GM11168 (cell line): ENCODE measurements at regions not wholly inside any gene's neighbourhood (a gene's known extent, or its start where the extent isn't known, plus 50 kb on each side); places are given as distances from the start of the nearest gene placed in this dataset.

ENCODE experiments used
- in situ Hi-C: fragments of 300-500 bp; cut with MboI; formaldehyde crosslinking; loops from one replicate; pipeline ENCODE4 v1.12.0; 2022; ENCODE audit warnings: low sequenced_read_pairs; ENCODE audit not compliant: unreplicated experiment

DNA sequence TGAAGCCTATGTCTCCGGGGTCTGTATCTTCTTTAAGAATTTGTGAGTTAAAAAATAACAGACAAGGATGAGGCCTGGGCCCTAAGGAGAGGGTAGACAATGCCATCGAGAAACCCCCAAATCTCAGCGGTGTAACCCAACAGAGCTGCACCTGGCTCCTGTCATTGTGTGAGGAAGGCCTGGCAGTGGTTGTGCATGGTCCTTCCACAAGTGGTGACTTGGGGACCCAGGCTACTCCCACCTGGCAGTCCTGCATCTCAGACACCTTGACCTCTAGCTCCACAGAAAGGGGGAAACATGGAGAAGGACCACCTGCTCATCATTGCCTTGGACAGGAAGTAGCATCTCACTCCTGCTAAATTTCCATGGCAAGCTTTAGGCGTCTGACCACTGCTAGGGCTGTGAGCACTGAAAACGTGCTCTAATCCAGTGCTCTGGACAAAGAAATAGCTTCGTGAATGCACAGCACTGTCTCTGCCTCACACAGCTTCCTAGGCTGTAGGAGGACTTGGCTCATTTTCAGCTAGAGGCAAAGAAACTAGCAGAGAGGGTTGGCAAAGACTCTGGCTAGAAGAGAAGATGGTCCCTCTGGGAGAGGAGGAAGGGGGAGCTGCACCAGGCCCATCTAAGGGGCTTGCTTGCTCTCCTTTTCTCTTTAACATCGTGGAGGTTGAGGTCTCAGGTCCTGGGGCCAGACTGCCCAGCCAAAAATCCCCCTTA, 273.9 kb upstream of the ZMIZ1 start:
- in situ Hi-C loops, result no loop called here

DNA sequence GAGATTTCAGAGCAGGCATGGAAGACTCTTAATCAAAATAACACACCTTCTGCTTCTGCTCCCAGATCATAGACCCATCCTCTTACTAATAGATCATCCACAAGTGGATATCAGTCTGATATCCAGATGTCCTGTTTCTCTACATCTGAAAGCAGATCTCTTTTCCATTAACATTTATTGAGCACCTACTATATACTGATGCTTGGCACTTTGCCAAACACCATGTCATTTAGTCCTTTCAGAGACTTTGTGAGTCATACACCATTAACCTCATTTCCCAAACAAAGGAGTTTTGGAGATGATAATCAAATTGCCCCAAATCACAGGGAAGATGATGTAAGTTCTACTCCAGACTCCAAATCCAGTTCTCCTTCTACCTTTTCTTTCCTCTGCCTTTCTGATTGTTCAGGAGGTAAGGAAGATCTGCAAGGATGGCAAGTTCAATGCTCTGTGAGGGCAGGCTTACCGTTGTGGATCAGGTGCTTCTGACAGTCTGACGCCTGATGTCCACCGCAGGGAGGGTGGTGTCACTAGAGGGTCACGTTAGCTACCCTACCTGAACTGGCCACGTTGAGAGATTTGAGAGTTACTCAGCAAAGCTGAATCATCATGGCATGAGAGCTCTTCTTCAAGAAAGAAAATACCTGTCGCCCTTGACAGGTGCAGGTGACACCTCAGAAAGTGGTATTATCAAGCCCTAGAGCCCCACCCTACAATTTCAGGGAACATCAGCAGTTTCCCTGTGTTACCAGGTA, 269.6 kb upstream of the ZMIZ1 start:
- in situ Hi-C loops, result no loop called here

DNA sequence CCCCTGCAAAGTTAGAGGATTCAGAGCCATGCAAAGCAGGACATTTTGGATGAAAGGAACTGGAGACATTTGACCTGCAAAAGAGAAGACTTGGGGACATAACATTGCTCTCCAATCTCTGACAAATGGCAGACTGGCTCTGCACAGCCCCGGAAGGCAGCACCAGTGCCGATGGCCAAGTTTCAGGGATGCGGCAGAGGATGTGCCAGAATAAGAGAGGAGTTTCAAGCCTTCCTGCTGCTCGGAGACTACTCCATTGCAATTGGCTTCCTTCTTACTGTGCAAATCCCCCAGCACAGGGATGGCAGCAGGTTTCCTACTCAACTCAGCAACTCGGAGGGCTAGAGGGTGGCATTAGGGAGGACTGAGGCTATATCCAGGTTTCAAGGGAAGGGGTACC, 268.8 kb upstream of the ZMIZ1 start:
- in situ Hi-C loops, result no loop called here

DNA sequence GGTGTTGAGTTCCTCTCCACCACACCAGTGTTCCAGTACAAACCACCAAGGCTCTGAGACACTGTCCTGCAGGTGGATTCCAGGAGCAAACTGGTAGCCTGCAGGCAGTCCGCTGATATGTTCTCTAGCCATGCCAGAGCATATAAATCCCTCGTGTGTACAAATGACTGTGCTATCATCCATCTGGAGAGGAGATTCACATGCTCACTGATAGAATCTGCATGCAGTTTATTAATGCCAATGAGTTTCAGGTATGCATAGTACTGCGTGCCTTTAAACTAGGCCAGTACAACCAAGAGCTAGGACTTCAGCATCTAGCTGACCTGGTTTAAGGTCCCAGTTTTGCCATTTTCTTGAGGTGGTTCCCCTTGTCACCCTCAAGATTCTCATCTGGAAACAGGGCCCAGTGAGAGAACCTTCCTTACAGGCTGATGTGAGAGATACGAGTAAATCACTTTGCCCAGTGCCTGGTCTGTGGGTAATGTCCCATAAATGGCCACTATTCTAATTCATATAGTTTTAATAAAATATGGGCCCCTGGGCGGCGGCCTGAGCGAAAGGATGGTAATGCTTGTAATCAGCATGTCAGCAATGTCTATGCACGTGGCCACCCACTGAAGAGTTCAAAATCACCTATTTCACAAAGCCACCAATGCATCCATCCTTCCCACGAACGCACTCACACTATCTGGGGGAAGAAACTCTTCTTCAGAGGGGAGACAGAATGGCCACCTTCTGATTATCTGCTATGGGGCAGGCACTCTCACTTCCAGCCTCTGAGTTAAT, 268.0 kb upstream of the ZMIZ1 start:
- in situ Hi-C loops, result no loop called here

DNA sequence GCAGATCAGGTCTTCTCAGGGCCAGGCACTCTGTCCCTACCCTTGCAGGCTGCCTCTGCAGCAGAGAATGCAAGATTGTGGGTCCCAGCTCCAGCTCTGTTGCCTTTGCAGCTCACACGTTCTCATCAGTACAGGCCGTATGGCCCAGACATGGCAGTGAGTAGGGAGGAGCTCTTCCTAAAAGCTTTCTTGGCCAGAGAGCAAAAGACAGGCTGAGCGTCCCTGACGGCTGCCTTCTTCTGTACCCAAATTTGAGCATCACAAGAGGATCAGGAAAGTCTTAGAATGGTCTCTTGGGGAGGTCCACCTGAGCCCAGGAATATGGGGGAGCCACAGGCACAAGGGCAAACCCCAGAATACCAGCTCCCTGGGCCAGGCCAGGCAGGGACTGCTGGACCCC, 266.3 kb upstream of the ZMIZ1 start:
- in situ Hi-C loops, result no loop called here

DNA sequence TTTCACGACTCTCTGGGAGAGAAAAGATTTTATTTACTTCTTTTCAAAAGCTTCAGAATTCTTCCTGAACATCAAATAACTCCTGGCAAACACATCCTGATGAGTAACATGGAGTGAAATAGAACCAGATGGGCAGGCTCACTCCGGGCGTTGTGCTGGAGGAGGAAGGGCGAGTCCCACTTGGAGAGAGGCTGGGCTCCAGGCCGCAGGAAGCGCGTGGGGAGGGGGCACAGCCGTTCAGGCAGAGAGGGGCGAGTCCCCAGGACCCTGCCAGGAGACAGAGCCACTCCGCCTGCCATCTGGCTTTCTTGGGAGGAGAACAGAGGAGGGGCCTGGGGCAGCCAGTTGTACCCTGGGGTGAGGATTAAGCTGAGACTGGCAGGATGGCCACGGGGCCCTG, 265.9 kb upstream of the ZMIZ1 start:
- in situ Hi-C loops, result no loop called here

DNA sequence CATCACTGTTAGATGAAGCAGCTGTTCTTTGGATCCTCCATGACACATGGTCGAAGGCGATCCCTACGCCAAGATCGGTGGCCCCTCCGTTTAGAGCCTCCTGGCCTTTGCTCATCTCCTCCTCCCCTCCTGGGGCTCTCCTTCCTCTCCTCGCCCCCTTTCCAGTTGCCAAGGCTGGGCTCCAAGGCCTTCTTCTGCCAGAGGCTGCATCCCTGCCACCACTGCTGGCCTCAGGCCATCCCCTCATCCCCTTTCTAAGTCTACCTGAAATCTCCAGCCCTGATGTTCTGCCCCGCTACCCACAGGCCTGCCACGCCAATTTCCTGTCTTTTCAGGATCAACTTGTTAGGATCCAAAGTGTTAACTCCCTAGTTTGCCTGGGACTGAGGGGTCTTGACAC, 265.1 kb upstream of the ZMIZ1 start:
- in situ Hi-C loops, result no loop called here

DNA sequence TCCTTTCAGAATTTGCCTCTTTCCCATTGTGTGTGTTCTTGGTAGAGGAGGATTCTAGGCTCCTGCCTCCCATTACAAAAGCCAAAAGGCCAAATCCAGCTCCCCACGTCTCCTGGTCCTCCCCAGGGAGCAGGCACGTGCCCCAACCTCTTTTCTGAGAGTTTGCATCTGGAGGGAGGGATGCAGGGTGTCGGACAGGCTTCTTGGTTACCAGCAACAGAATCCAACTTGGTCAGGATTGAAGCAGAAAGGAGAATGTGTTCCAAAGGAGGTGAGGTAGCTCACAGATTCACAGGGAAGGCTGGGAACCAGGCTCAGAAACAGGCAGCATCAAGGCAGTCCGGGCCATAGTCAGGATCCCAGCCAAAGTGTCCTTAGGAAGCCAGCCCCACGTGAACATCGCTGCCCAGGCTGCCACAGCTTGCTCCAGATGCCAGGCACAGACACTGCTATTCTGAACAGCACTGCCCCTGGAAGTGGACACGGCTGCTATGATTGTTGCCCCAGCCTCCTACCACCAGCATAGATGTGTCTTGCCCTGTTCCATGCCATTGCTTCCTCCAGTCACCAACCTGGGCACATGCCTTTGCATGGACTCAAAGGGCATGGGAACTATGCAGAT, 264.2 kb upstream of the ZMIZ1 start:
- in situ Hi-C loops, result no loop called here

DNA sequence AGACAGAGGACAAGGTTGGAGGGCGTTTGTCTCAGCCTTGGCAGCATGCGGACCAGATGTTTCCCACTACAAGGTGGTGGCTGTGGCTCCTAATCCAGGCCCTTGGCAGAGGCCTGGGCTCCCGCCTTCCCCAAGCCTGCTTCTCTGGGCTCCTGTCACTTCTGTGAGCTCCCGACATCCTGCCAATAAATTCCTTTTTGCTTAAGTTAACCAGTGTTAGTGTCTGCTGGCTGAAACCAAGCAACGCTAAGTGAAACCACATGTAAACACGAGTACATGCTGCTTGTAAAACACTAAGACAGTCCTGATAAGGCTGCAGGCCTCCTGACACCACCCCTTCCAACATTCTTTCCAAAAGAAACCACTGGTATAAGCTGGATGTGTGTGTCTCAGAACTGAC, 263.6 kb upstream of the ZMIZ1 start:
- in situ Hi-C loops, result no loop called here

DNA sequence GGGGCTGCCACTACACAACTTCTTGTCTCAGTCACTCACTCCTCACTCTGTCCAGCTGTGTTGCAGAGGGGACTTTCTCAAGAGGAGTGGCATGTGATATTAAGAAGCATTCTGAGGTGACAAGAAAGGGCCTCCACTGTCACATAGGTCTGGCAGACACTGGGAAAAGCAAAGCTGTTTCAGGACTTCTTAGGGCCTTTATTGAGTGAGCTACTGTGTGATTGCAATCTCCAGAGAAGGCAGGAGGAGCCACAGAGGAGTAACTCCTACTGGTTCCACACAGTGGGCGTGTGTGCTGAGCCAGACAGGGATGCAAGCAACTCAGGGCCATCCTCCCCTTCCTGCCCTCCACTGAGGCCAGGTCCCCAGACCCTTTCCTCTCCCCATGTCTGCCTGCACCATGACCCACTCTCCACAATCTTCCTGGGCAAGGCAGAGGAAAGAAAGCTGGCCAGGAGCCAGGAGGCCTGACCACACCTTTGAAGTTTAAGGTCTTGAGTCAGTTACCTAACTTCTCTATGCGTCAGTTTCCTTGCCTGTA, 262.0 kb upstream of the ZMIZ1 start:
- in situ Hi-C loops, result no loop called here

DNA sequence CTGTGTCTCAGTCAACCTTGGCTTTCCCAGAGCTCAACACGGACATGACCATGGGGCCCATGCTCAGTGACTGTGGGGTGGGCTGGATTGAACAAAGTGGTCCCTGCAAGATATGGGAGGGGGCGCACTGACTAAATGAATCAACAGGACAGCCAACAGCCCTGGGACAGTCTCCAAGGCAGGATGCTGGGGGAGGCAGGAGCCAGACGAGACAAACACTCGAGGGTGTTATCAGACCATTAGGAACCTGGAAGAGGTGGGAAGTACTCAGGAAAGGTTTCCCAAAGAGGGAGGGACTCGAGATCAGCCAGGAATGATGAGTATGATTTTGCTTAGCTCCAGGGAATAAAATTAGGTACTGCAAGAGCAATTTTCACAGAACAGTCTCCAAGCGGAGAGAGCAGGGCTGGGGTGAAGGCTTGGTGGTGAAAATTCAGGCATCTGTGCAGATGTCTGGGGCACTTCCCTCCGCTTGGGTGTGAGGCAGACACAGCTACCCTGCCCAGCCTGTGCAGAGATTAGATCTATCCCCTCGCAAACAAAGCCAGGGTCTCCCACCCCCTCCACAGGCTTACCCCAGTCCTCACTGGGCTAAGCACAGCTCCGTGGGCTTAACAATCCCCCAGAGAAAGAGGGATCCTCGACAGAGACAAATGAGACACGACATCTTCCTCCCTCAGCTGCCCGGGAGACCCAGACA, 261.1 kb upstream of the ZMIZ1 start:
- in situ Hi-C loops, result no loop called here

DNA sequence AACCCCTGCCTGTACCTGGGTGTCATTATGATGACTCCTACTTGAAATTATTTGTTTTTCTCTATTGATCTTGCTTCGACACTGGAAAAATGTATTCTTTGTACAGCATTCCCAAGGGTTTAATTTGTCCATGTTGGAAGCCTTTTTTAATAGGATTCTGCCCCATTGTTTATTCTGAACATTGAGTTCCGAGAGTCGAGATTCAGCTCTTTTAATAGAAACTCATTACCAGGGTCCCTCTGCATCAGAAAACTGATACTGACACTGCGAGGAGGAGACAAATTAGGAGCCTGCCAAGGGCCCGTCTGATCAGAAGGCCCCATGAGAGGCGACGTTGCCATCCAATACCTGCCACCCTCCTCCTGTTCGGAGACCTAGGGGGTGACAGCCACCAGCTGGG, 260.5 kb upstream of the ZMIZ1 start:
- in situ Hi-C loops, result no loop called here

DNA sequence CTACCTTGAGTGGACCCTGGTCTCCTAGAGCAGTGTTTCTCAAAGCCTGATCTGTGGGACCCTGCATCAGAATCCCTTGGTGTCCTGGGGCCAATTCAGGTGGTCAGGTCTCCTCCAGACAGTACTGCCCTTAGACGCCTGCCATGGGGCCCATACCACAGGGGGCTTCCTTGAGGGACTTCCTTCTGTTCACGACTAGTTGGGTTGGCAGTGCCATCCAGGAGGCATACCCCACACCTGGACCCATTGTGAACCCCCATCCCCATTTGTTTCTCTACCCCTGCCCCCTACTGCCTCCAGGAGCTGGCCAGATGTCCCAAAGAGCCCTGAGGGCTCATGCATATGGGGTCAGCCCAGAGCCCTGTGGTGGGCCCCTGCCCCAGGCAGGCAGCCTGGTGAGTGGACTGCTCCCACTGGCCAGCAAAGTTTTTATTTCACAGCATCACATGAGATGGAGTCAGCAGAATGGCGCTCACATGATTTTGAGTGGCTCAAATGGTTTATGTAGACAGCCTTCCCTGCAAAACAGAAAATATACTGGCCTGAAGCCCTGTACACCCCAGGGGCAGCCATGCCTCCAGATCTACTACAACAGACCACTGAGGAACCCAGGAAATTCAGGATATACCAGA, 259.9 kb upstream of the ZMIZ1 start:
- in situ Hi-C loops, result no loop called here

DNA sequence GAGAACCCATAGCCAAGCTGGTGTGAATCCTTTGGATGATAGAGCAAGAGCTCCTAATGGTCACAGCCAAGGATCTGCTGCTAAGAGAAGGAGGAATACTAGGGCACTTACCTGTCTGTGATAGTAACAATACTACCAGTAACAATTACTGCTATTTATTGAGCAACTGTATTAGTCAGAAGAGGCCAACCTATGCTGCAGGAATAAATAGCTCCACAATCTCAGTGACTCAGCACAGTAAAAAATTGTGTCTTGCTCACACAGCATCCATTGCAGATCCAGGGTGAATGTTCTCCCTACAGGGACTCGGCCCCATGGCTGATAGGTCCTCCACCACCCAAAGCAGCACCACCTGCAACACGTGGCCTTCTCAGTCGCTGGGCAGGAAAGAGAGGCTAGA, 257.6 kb upstream of the ZMIZ1 start:
- in situ Hi-C loops, result no loop called here

DNA sequence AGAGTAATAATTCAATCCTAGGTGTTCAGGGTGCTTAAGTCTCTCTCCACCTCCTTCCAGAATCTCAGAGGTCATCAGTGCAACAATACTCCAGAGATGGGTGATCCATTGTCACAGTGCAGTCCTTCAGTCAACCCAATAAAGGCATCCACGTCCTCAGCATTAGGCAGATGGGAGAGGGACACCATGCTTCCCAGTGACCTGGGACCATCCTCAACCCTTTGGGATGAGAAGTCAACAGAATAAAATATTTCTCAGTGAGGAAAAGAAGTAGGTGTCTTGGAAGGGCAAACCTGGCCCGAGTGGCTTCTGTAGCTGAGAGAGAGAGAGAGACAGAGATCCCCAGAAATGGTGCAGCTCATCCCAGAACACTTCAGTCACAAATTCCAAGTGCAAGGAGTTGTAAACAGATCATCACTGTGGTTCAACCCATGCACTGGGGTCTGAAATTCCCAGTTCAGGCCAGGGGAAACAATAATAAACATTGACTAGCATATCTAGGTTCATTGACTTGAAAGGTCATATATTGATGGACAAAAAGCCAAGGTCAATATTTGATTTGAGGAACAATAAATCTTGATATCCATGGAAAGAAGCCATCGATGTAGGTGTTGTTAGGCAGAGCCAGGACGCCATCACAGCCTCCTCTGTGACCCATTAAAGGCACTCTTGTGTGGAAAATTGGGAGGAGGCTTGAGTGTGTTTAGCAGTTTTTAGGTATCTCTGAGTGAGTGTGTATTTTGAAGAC, 256.0 kb upstream of the ZMIZ1 start:
- in situ Hi-C loops, result no loop called here

DNA sequence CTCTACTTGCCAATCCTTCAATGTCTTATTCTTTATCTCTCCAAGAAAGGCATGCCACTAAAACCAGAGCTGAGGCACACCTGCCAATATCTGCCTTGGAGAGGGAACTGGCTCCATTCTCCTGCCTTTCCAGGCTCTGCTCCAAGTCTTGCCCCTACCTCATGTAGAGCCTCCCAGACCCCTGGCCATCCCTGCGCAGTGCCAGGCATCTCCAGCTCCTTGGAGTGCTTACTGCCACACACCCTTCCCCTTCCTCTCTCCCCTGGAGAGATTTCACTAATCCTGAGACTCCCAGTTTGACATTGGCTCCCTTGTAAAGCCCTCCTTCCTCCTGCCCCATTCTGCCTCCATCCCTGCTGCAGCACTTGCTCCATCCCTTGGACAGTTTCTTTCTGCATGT, 255.2 kb upstream of the ZMIZ1 start:
- in situ Hi-C loops, result no loop called here

DNA sequence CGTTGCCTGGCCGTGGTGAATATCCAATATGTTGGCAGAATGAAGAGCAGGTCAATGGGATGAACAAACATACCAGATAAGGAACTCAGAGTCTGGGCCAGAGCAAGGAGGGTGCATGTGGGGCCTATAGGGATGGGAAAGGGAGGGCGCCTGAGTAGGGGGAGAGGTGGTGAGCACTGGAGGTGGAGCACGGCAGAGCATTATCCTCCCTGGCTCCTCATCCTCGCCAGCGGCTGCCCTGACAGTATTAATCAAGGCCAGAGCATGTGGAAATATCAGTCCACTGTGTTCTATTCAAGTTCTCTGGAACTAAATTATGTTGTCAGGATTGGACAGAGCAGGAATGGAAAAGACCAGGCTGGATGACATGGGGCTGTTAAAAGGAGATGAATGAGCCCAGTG, 254.8 kb upstream of the ZMIZ1 start:
- in situ Hi-C loops, result no loop called here

DNA sequence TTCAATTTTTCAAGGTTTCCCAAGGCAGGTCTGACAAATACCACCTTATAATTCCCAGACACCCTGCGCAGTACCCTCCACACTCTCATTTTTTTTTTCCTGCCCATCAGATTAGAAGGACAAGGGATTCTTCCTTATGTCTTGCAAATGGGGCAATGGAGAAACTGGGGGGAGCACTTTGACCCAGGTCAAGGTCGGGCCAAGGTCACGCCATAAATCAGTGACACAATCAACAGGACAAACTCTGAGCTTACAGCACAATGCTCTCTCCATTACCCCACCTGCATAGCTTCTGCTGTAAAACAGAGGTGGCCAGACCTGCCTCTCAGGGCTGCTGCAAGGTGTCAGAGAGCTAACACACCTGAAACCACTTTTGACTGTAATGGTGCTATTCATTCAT, 254.4 kb upstream of the ZMIZ1 start:
- in situ Hi-C loops, result no loop called here
